ENCODE measurements at regions not wholly inside any gene's neighbourhood (a gene's known extent, or its start where the extent isn't known, plus 50 kb on each side); places are given as distances from the start of the nearest gene placed in this dataset.
A peak's percentile ranks its signal among the peaks of the same experiment; 100 is the strongest.

- no peak for DNase-seq (ENCODE audit: low read depth)
Measured at GRCh38 chr6:33863723-33864440, 60.1 kb upstream of the MLN start.

DNA sequence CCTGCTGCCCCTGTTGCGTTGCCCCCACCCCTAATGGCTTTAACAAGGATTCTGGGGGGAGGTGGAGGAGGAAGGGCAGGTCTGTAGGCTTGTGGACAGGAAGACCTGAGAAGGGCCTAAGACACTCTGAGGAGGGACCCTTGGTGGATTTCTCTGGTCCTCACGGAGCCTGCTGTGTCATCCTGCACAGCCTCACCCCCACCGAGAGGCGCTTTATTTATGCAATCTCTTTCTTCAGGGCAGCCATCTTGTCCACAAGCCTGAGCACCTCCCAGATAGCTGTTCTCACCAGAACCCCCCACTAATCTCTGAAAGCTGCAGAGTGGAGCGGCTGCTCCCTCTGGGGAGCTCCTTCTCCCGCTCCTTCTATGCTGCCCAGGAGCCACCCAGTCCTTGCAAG, 59.3 kb upstream of the MLN start:
- no peak for DNase-seq (ENCODE audit: low read depth)

GRCh38 chr6:33862536-33862935, 58.7 kb upstream of the MLN start:
- no peak for DNase-seq (ENCODE audit: low read depth)

DNA sequence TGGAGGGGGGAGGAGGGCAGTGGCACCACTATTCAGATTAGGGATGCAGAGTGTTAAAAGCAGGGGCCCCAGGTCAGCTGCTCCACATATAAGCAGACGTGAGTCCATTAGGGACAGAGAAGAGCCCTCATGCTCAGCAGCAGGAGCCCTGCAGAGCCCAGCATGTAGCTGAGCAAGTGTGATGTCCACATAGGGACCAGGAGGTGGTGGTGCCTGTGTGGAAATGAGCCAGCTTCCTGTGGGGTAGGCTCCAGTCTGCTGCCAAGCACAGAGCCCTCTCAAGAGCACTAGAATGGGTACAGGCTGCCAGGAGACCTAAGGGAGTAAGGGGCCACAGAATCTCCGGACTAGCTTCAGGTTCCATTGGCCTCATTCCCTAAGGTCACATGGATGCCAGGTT, 57.9 kb upstream of the MLN start:
- no peak for DNase-seq (ENCODE audit: low read depth)

DNA sequence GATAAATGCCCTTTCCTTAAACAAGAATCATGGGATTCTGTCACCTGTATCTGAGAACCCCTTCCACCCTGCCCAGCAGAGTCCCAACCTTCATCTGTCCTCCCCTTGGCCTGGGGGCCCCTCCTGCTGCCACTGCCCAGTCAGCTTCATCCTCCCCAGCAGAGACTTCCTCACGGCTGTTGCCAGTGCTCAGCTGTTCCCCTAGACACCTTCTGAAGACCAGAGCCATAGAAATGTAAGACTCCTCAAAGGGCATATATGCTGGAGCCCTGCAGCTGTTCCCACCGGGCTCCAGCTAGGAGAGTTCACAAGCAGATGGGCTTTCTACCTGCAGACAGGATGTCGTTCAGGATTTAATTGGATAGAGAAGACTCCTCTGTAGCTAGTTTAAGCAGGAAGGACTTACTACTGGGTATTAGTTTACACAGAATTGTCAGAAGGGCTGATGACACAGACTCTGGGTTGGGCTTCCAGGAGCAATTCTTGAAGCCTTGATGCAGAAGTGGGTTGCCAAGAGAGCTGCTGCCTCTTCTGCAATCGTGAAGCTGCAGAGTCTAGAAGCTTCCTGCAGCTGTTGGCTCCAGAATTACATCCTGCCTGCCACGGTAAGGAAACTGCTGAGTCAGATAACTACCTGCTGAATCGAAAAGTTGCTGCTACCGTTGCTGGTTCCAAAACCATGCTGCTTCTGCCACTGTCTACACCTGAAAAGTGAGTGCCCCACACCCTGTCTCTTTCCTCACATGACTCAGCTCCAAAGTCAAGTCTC, 57.1 kb upstream of the MLN start:
- DNase-seq (ENCODE audit: low read depth), result no peak

DNA sequence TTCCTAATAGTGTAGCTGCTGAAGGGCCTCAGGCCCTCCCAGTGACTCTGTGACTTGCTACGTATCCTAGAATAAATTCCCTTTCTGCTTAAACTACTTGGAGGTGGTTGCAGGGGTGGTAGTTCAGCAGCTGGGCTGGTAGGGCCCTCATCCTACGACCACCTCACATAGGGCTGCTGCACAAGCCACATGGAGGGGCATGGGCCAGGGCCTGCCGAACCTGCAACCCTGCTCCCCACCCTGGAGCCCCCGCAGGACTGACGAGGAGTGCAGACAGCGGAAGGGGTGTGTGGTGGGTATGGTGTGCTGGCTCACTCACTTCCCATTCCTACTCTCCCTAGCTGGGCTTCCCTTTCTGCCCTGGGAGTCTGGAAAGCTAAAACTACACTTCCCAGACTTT, 56.2 kb upstream of the MLN start:
- DNase-seq (ENCODE audit: low read depth), result no peak

GRCh38 chr6:33858804-33859505, 55.2 kb upstream of the MLN start:
- DNase-seq (ENCODE audit: low read depth), result no peak

GRCh38 chr6:33857932-33858475, 54.2 kb upstream of the MLN start:
- DNase-seq (ENCODE audit: low read depth), result no peak

- no peak for DNase-seq (ENCODE audit: low read depth)
Measured at GRCh38 chr6:33857093-33857931, 53.5 kb upstream of the MLN start.

DNA sequence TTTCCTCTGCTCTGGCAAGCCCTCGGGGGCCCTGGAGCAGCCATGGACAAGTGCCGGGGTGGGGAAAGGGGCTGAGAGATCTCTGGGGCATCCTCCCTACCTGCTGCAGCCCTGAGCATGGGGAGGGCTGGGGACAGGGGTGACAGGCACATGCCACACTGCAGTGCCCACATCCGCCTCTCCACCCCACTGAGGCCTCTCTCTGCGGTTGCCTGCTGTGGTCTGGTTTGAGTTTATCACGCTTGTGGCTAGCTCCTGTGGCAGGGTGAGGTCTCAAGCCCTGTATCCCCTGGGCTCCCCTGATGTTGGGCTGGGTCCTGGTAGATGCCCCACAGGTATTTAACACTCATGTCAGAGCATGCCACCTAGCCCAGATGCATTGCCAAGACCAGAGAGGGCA, 52.9 kb upstream of the MLN start:
- DNase-seq (ENCODE audit: low read depth), result peak; percentile 69

GRCh38 chr6:33856031-33856590, 52.3 kb upstream of the MLN start:
- no peak for DNase-seq (ENCODE audit: low read depth)

DNA sequence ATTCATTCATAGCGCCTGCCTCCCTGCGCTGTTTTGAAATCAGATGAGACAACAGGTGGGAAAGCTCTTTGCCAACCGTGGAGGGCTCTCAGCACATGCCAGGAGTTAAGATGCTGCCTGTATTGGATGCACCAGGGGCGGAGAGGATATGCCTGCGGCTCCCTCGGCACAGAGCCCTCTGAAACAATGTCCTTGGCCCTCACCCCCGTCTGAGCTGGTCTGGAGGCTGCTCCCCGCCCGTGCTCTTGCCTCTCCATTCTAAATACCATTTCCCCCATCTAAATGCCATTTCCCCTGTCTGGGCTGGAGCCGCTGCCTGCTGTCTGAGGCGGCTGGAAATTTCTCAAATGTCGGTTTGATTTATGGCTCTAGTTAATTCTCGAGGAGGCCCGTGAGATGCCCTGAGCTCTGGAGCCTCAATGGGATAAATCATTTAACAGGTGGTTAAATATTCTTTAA, 50.8 kb upstream of the MLN start:
- no peak for DNase-seq (ENCODE audit: low read depth)

- DNase-seq (ENCODE audit: low read depth), result no peak
Measured at GRCh38 chr6:33853736-33854135, 49.9 kb upstream of the MLN start.

Data from activated T-cell treated with anti-CD3 and anti-CD28 coated beads for 48 hours (primary cell).